ENCODE measurements at regions not wholly inside any gene's neighbourhood (a gene's known extent, or its start where the extent isn't known, plus 50 kb on each side); places are given as distances from the start of the nearest gene placed in this dataset.
"Not testable (repeated sequence)": the region's sequence is repeated elsewhere in the genome, so short reads cannot be mapped to it uniquely, and the experiment has no call there.

DNA sequence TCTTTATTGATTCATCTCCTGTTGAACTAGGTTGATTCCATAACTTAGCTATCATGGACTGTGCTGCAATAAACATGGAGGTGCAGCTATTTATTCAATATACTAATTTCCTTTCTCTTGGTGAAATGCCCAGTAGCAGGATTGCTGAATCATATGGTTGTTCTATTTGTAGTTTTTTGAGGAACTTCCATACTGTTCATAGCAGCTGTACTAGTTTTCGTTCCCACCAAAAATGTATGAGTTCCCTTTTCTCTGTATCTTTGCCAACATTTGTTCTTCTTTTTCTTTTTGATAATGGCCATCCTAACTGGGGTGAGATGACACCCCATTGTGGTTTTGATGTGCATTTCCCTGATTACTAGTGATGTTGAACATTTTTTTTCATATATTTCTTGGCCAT lies 87.2 kb upstream of the NAV2 start:
- no peak for DNase-seq

DNA sequence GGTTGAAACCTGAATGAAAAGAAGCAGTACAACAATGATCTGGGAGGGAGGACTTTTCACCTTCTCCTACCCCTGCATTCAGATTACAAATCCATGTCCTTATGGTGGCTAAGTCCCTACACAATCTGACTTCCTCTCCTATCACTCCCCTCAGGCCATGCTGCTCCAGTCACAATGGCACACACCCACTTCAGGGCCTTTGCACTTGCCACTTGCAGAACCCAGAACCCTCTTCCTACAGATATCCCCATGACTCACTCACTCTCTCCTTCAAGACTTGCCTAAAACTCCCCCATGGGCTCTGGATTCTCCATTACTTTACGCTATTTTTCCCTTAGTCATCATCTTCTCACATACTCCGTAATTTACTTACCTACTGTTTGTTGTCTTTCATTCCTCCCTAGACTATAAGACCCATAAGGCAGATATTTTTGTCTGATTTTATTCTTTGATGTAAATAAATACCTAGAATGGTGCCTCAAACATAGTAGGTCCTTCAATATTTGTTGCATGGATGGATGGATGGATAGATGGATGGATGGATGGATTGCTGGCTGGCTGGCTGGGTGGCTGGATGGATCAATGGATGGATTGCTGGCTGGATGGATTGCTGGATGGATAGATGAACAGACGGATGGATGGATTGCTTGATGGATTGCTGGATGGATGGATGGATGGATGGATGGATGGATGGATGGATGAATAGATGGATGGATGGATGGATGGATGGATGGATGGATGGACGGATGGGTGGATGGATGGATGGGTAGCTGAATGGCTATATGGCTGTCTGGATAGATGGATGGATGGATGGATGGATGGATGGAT lies 94.7 kb upstream of the NAV2 start:
- no peak for DNase-seq

DNA sequence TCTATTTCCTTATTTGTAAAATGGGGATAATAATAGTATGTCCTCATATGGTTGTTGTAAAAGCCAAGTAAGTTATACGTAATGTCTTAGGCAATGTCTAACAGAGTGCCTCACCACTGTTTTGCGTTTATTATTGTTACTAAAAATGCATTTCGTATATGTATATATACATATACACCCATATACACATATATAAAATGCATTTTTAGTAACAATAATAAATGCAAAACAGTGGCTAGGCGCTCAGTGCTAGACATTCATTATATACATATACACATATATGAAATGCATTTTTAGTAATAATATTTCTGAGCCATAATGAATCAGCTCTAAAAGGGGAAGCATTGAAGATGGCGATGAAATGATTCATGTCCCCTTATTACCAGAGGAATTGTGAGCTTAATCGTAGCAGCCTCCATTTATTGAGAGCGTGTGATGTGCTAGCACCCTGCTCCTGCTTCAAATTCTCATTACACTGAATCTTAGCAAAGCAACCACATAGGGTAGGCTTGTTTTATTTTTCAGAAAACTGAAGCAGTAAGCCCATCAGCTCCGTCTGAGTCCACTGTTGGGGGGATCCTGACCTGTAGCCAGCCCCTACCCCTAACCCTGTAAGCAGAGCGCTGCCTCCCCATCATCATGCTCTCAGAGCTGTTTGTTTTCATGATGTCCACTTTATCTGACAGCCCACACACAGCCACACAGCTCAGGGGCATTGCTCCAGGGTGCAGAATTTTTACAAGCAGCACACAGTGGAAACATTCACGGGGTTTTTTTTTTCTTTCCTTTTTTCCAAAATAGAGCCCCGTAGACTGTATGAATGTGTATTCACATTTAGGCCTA lies 97.1 kb upstream of the NAV2 start:
- DNase-seq, result no peak

DNA sequence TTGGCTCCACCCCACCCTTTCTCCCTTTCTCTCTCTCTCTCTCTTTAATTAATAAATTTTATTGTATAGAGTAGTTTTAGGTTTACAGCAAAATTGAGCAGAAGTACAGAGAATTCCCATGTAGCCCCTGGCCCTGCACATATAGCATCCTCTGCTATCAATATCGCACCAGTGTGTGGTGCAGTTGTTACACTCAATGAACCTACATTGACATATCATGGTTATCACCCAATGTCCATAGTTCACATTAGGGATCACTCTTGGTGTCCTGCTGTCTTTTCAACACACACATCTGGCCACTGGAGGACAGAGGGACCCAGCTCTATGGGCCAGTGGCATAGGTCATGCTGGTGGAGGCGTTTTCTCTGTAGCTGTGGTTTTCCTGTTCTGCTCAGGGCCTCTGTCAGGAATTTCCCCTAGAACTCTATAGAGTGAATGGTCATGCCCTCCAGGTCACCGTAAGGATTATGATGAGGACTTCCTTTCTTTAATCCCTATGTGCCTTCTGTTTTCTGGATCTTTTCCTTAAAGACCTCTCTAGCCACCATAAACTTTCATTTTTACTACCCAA lies 98.2 kb upstream of the NAV2 start:
- DNase-seq, result no peak

DNA sequence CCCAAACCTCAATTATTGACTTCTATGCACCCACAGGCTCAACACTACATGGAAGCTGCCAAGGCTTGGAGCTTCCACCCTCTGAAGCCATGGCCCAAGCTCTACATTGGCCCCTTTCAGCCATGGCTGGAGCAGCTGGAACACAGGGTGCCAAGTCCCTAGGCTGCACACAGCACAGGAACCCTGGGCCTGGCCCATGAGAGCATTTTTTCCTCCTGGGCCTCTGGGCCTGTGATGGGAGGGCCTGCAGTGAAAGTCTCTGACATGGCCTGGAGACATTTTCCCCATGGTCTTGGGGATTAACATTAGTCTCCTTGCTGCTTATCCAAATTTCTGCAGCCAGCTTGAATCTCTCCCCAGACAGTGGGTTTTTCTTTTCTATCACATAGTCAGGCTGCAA lies 100.6 kb upstream of the NAV2 start:
- DNase-seq, result not testable (repeated sequence)

DNA sequence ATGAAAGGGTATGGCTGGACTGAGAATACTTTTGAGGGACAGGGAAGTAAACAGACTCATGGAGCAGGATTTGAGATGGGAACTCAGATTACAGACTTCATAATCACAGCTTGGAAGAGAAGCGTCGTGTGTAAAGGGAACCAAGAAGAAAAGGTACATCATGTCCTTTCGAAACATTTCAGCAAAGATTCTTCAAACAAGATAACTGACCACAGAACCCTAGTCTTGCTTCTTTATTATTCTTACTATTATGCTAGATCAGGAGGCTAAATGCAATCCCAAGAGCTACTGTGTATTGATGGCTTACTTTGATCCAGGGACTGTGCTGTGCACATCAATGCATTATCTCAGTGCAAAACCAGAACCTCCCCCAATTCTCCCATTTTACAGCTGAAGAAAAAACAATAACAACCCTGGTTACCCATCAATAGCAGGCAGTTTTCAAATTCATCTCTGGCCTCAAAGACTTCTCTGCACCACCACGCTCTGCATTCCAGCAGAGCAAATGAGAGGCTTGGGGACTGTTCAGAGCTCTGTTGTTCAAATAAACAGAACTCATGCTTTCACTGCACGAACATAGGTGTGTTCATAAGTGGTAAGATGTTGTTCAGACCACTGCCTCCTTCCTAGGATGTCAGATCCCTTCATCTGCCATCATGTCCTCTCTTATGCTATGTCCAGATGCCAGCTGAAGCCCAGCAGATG lies 104.8 kb upstream of the NAV2 start:
- DNase-seq, result no peak

DNA sequence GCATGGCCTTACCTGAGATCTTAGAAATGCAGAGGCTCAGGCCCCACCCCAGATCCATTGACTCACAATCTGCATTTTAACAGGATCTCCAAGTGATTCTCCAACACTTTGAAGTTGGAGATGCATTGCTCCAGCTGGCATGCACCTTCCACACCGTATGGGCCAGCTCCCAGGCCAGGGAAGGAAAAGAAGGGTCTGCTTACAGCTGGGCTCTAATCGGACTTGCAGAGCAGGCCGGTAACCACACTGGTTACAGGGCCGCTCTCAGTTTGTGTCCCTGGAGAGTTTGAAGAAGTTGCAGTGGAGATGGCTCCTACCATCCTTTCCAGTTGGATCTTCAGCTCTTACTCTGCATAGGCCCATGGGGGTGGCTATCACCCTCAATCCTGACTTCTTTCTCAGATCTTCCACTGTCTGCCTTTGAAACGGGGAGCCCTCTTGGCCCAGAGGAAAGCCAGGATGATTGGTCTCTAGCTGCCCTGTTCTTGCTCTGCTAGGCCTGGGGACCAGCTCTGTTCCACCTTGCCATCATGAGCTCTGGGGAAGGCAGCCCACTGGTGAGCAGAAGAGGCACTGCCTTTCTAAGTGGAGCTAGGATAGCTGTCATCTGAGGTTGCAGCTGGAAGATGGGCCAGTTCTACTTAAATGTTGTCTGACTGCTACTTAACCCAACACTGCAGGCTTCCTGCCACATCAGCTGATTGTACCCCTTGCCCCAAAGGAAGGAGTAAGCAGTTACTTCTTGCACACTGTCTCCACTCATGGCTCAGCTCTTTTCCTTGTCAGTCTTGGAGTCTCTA lies 105.6 kb upstream of the NAV2 start:
- no peak for DNase-seq

DNA sequence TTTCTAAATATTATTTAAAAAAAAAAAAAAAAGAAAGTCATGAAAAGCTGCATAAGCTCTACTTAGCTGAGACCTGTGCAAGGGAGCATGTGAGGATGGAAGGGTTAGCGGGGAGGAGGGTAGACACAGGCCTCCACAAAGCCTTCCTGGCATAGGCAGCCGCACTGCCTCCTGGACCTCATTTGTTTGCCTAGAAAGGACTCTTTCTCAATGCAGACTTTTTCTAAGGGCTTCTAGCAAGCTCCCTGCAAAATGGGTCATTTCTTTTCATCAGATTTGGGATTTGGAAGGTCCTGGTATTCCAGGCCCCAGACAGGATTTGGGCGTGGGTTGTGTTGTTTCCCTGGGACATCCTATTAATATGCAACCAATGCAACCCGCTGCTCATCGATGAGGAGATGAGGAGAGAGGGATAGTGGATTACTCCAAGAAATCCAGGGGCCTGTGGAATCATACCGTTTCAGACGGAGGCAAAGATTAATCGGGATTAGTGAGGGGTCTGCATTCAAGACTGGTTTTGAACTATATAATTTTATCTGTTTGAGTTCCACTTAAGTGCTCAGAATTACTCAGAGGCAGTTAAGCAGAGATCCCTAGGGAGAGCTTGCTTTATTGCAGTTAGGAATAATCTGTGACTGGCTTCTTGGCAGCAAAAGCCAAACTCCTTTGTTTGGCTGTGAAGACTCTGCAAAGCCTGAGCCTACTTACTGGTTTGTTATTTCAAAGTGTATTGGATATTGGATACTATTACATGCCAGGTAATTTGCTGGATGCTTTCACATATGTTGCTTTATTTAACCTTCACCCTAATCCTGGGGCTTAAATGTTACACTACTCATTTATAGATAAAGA lies 106.9 kb upstream of the NAV2 start:
- no peak for DNase-seq

DNA sequence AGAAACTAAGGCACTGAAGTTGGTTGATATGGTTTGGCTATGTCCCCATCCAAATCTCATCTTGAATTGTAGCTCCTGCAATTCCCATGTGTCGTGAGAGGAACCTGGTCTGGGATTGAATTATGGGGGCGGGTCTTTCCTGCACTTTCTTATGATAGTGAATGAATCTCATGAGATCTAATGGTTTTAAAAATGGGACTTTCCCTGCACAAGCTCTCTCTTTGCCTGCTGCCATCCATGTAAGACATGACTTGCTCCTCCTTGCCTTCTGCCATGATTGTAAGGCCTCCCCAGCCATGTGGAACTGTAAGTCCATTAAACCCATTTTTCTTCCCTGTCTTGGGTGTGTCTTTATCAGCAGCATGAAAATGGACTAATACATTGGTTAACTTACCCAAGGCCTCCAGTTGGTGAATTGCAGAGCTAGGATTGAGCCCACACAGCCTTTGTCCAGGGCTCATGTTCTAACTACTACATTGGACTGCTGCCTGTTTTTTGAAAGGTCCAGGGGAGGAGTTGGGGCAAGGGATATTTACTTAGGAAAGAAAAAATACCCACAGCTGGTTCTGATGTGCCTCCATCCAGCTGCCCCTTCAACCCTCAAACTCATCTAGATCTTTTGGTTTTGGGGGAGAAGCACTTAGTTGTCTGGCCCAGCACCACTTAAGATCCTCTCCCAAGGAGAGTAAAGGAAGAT lies 107.8 kb upstream of the NAV2 start:
- DNase-seq, result no peak

DNA sequence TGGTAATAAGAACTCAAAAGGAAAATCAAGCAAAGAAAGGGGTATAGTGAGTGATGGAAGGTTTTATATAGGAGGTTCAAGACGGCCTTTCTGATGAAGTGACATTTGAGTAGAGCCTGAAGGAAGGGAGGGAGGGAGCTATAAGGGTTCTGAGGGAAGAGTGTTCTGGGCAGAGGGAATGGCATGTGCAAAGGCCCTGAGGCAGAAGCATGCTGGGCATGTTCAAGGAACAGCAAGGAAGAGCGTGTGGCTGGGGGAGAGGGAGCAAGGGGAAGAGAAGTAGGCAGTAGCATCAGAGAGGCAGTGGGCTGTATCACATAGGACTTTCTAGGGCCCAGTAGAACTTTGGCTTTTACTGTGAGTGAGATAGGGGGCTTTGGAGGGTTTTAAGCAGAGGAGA lies 108.9 kb upstream of the NAV2 start:
- DNase-seq, result no peak

DNA sequence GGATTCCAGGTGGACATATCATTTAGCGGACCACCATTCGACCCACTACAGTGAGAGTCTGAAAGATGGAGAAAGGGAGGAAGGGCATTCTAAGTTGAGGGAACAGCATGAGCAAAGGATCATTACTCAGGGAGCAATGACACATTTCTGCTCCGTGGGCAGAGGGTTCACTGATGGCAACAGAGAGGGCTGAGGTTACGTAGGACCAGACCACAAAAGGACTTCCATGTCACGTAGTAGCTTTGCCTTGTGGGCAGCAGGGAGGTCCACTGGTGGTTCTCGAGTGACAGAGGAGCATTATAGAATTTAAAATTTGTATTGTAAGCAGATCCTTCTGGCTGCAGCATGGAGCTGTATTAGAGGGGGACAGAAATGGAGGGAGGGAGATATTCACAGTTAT lies 109.7 kb upstream of the NAV2 start:
- no peak for DNase-seq

DNA sequence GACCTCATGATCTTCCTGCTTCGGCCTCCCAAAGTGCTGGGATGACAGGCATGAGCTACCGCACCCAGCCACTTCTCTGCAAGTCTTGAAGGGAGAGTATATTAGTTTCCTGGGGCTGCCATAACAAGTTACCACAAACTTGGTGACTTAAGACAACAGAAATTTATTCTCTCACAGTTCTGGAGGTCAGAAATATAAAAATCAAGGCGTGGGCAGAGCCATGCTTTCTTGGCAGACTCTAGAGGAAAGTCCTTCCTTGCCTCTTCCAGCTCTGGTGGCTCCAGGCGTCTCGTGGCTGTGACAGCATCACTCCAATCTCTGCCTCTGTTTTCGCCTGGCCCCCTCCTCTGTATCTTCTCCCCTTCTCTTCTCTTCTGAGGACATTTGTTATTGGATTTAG lies 110.2 kb upstream of the NAV2 start:
- DNase-seq, result no peak

DNA sequence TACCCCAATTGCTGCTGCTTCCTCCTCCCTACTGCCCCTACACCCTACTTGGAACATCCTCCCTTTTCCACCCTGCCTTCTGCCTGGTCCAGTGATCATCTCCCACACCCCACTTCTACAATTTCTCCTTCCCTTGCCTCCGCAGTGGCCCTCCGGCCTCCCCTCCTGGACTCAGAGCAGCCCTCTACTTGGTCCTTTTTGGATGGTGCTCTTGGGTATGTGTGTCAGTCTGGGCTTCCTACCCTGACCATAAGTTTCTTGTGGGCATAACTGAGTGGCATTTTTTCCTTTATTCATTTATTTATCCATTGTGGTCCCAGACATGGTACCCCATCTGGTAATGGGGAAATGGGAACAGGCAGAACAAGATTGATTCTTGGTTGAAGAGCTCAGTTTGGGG lies 111.4 kb upstream of the NAV2 start:
- DNase-seq, result no peak

DNA sequence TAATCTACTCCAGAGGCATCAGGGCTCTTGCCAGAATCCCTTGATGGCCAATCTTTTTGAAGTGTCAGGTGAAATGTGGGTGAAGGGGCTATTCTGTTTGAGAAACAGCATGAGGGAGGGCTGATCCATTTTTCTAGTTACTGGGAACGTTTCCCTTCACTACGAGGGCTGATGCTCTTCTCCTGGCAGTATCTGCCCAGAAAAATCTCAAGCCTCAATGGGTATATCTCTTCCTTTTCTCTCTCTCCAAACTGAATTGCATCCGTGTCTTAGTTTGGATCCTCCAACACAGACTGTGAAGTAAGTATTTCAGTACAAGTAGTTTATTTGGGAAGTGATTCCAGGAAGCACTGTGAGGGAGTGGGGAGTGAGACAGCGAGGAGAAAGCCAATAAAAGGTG lies 113.0 kb upstream of the NAV2 start:
- DNase-seq, result no peak

DNA sequence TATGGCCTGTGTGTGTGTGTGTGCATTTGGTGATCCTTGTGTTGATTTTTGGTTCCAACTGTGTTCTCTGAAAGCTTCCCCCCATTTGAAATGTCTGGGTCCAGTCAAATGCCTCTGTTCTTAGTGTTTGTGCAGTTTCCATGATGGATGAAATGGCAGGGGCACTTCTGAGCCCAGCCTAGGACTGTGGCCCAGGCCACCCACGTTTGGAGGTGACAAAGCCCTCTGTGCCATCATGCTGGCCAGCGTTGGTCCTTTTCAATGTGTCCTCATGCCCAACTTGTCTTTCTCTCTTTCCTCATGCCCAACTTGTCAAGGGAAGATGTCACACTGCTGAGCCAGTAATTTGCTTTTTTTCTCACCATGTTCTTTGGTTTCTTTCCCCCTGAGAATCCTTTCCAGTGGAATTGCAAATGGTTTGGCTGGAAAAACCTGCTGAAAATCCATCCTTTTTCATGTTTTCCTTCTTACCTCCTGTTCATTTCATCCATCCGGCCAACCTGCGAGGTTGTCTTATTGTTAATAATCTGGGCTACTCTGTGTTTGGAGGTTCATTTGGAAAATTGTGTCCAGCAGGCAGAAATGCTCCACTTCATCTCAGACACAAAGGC lies 113.7 kb upstream of the NAV2 start:
- no peak for DNase-seq

DNA sequence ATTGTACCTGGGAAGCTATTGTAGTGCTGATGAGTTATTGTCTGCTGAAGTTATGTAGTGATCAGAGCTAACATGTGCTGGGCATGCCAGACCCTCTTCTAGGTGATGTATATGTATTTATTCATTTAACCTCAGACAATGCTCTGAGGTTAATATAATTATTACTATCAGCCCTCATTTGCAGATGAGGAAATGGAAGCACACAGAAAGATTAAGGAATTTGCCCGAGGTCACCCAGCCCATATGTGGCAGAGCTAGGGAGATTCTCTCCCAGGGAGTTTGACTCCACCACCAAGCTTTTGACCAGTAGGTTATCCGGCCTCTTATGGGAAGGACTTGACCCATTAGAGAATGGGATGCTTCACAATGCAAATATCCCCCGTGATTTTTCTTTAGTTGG lies 114.2 kb upstream of the NAV2 start:
- no peak for DNase-seq

DNA sequence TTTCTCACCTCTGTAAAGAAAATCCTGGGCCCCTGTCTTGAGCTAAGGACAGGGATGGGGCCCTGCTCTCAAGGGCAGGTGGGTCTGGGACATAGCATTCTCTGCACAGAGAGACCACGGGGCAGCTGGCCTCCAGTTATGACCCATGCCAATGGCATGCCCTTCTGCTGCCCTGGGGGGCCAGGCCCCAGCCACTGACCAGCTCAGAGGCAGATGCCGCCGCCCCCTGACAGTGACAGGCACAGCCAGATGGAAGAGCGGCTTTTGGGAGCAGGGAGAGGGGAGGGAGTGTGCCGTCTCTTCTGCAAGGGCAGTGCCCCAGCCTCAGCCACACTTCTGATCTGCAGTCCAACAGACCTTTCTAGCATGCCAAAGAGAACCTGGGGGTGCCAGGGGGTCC lies 114.8 kb upstream of the NAV2 start:
- no peak for DNase-seq

DNA sequence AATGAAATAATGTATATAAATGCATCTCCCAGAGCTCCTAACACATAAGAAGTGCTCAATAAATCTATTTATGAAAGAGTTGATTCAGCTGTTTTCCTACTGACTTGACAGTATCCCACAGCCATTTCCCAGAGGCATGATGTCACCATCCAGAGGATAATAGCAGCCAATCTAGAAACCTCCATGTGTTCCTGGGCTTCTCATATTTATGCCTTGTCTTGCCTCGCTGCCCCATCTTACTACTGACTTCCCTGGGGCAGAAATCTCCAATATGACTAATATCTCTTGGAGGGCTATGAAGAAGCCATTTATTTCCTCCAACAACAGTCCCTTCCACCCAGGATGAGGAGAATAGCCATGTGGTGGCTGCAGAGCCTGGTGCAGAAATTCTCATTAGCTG lies 115.4 kb upstream of the NAV2 start:
- DNase-seq, result no peak

DNA sequence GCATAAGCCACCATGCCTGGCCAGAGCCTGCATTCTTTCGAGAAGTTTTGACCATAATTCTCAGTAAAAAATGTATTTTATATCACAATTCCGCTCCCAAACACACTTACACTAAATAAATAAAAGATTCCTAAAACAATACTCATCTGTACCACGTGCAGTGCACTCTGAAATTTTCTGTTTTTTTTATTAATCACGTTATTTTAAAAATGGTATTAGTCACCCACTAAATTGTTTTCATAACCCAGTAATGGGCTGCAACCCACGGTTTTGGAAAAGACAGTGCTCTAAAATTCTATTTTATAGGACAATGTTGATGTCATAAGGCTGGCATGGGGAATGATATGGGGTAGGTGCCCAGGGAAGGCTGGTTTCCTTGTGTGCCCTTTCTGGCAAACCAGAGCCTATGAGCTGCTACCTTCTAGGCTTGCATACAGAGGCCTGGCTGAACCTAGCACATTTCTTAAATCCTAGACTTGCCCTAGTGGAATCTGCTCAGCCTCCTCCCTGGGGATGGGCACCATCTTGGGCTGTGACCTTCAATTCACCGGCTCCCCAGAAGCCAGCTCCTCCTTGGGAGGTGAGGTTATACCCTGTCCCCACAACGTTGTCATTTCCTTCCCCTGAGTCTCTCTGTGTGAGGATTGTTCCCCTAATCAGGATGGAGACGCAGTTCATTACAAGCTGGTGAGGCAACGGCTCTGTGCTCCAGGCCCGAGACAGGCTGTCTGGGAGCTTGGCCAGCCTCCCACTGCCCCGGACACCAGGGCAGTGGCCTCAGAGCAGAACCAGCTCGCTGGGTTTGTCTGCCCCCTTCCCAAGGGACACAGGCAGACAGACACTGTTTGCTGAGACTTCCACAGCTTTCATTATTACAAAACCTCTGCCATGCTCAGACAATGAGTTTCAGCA lies 116.5 kb upstream of the NAV2 start:
- no peak for DNase-seq

Measured in activated effector memory CD4-positive, alpha-beta T cell treated with Interleukin-2 at 50 U/mL for 16 hours (primary cell).